HK-2 (cell line): ENCODE measurements at regions not wholly inside any gene's neighbourhood (a gene's known extent, or its start where the extent isn't known, plus 50 kb on each side); places are given as distances from the start of the nearest gene placed in this dataset.
"Not testable (repeated sequence)": the region's sequence is repeated elsewhere in the genome, so short reads cannot be mapped to it uniquely, and the experiment has no call there.

ENCODE experiments used
- DNase-seq: peaks from one replicate; pipeline ENCODE4 v3.0.0-alpha.2; 2018; ENCODE audit not compliant: unreplicated experiment

GRCh38 chr1:60891281-60891680 lies 191.1 kb upstream of the NFIA start:
- DNase-seq, result no peak

- no peak for DNase-seq
Observed at GRCh38 chr1:60890664-60891063, 191.7 kb upstream of the NFIA start.

- DNase-seq, result no peak
Observed at GRCh38 chr1:60889709-60890108, 192.7 kb upstream of the NFIA start.

GRCh38 chr1:60888126-60888525 lies 194.2 kb upstream of the NFIA start:
- DNase-seq, result no peak

DNA sequence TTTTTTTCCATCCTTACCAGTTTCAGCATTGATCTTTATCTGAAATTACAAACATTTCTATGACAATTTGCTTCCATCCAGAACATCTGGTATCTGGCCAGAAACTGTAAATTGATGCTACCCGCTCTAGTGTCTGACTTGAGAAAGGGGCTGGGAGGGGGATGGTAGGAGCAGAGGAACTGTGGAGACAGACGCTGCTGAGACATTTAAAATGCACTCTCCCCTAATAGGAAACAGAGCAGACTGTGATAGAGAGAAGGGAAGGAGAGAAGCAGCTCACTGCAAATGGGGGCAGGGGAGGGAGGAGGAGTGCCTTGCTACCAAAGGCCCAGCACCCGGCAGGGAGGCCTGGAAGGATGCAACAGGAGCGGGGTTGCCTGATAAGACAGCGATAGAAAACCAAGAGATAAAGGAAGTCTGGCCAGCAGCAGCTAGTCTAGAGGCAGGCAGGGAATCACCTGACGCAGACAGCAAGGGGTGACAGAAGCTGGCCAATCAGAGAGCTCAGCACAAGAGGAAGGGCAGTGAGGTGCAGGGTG lies 195.5 kb upstream of the NFIA start:
- no peak for DNase-seq

DNA sequence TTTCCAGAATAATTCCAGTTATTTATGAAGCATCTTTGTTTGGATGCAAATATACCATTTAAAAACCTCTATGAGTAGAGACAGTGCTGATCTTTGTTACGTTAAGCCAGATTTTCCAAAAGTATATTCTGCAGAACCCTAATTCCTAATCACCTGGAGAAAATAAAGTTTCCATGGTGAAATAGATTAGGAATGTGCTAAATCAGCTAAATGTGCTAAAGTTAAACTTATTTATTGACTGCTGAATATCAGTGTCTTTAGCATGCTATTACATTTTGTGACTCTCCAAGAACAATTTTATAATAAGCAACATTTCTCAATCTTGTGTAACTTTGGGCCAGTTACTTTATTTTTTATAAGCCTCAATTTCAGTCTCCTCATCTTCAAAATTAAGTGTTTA lies 196.3 kb upstream of the NFIA start:
- DNase-seq, result no peak

DNA sequence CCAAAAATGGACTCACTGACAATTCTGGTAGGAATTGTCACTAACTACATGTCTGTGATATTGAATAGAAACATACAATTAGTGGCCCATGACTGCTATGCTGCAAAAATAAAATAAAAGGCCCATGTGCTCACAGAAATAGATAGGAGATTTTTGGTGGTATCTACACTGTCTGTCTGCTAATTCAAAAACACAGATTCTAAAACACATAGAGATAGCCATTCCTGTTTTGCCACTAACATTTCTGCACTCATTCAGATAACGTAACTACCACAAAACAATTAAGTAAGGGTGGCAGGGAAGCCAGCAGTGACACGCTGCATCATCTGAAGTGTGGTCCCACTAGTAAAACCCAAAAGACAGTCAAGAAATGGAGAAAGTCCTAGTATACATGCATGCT lies 202.2 kb upstream of the NFIA start:
- DNase-seq, result no peak

GRCh38 chr1:60878323-60878722 lies 204.0 kb upstream of the NFIA start:
- no peak for DNase-seq

GRCh38 chr1:60877376-60877775 lies 205.0 kb upstream of the NFIA start:
- no peak for DNase-seq

GRCh38 chr1:60876952-60877351 lies 205.4 kb upstream of the NFIA start:
- DNase-seq, result no peak

GRCh38 chr1:60875138-60875537 lies 207.2 kb upstream of the NFIA start:
- DNase-seq, result no peak

DNA sequence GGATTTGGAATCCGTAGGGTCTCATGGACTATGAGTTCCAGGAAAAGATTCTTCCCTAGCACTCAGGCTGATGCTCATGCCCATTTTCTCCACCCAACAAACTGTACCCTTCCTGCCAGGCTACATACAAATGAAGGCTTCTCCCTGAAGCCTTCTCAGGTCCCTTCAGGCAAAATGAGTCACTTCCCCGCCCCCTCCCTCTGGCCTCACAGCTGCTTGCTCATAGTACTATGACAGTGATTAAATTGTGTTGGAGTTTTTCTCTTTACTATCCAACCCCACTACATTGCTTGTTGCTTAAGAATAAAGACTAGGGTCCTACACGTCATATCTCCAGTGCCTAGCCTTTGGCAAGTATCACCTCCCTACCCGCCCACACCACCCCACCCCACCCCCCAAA lies 207.6 kb upstream of the NFIA start:
- DNase-seq, result peak; percentile 1

DNA sequence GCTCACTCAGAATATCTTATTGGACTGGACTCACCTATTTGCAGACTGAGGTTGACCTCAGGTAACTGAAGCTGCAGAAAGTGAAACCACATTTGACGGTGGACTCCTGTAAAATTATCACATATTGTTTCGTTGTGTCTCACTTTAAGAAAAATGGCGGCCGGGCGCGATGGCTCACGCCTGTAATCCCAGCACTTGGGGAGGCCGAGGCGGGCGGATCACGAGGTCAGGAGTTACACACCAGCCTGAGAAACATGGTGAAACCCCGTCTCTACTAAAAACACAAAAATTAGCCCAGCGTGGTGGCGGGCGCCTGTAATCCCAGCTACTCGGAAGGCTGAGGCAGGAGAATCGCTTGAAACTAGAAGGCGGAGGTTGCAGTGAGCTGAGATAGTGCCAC lies 209.0 kb upstream of the NFIA start:
- DNase-seq, result not testable (repeated sequence)

GRCh38 chr1:60872426-60873054 lies 209.8 kb upstream of the NFIA start:
- DNase-seq, result no peak

DNA sequence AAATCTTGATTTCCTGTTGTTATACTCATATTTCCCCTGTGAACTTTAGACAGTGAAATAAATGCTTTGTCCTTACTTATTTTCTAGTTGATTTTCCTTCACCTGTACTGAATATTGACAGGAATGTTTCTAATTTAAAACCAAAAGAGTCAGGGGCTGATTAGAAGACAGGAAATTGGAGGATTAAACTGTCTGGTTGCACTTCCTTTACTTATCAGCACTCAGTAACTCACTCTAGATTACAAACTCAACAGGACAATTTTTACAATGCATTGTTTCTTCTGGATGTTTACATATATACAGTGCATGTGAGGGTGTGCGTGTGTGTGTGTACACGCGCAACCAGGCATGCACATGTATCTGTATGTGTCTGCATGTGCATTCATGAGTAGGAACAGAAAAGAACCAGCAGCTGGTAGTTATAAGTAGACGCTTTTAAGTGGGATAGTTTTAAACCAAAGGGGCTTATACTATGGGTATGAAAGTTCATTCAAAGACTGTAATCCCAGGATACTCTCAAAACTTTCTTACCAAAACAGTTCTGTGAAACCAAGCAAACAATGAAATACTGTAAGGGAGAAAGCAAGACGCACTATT lies 212.0 kb upstream of the NFIA start:
- no peak for DNase-seq

GRCh38 chr1:60868901-60869663 lies 213.3 kb upstream of the NFIA start:
- no peak for DNase-seq

- DNase-seq, result no peak
Observed at GRCh38 chr1:60867782-60868181, 214.6 kb upstream of the NFIA start.

DNA sequence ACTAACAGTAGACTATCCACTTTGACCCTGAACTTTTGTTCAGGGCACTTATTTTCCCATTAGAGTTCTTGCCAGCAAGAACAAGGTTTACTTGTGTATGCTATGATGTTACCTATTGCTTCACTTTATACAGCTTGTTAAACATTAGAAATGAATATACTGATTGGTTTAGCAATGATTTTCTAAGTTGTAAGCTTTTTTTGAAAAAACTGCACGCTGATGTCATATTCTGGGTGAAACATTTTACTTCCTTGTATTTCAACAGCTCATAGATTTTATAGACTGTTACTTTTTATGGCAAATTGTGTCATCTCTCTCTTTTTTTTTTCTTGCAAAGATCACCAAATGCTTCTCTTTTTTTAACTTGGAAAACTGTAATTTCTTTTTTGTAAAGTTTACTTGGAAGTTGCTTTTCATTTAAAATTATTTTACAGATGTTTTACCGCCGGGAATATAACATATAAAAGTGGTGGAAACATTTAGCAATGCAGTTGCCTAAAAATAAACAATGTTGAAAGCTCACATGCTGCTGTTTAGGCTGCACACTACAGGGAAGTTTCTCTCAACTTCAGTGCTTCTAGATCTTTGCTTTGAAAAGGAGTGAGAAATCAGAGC lies 215.3 kb upstream of the NFIA start:
- no peak for DNase-seq

GRCh38 chr1:60866226-60866900 lies 216.0 kb upstream of the NFIA start:
- no peak for DNase-seq

DNA sequence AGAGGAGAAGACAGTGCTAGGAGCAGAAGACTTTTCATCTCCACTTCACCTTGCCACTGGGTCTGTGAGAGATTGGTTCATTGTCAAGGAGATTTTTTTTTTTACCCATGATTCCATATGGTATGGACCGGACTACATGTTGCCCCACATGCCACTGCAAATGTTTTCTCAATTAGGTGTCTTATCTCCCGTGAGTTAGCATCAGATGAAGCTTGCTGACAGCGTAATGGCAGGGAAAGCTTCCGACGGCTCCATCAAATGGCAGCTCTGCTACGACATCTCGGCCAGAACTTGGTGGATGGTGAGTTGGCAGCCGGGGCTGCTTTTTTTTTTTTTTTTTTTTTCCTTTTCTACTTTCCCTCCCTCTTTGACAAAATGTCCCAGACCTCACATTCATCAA lies 217.2 kb upstream of the NFIA start:
- DNase-seq, result no peak

DNA sequence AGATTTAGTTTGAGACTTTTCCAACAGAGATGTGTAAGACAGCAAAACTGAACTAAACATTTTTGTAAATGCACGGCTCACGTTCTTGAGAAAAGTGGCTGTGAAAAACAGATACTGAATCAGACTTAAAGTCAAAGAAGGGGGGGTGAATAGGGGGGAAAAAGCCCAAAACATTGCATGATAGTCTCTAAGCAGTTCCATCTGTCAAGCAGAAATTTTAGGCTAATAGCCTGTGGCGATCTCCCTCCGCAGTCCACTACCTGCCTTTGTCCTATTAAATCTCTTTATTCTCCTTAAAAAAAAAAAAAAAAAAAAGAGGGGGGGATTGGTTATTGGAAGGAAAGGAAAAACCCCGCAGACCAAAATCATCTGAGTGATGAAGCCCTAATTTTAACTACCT lies 217.6 kb upstream of the NFIA start:
- DNase-seq, result no peak

GRCh38 chr1:60863131-60863530 lies 219.2 kb upstream of the NFIA start:
- DNase-seq, result no peak
